ENCODE measurements at regions not wholly inside any gene's neighbourhood (a gene's known extent, or its start where the extent isn't known, plus 50 kb on each side); places are given as distances from the start of the nearest gene placed in this dataset.

DNA sequence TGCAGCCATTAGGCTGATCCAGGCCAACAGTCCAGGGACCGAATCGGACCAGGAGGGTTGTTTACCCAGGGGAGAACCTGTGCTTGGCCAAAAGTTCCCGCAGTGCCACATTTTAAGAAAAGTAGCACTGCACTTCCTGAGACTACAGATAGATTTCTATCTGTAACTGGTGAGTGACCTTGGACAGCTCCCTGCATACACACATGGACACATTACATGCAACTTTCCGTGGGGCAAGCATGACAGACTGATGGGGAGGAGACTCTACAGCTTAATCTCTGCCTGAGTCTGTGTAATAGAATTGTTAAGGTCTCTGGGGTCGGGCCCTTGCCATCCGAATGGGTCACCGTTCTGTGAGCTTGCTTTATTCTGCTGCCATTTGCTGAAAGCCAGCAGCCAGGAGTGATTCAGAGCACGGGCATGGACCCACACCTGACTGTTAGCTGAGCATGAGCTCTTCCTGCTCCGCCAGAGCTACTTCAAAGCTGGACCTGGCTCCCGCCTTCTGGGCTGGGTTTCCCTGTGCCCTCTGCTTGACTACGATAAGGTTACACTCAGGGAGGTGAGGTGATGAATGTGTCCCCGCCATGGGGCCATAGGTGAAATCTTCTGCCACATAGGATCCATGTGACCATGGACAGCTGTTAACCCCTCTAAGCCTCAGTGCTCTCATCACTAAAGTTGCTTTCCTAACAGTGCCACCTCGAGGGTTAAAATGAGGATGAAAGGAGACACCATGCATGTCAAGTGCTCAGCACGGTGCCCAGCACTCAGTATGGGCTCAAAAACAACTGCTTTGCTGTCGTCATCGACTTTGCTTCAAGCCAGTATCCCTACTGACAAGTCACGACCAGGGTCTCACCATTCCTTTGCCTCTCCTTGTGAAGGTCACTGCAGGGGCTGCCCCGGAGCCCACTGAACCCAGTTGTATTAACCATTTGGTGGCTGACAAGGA lies 200.0 kb downstream of the MELK start:
- CTCF ChIA-PET, result no interaction called here
- ATAC-seq (ENCODE audit: low read depth), result no peak

GRCh38 chr9:36778682-36779081 lies 206.0 kb downstream of the MELK start:
- H3K9ac ChIP-seq (ENCODE audit: low read length), result no peak overlapping the region
- intact Hi-C loops (cut with micrococcal nuclease), result no loop called here
- no peak overlapping the region for H3K4me2 ChIP-seq (replicated peaks; ENCODE audit: low read depth, low read length, poor library complexity, severe bottlenecking)
- no peaks in the 10 kb centered on the region for H3K79me2 ChIP-seq (ENCODE audit: control insufficient read depth, insufficient read depth, low read length)
- ATAC-seq (ENCODE audit: low read depth) (no peak), DNase-seq (no peak)
- H3K4me1 ChIP-seq (ENCODE audit: control insufficient read depth in 2 of 2, insufficient read depth in 2 of 2, low read length in 2 of 2), result no peaks in the 10 kb centered on the region
- ChIA-PET POLR2A (no interaction called here), CTCF (no interaction called here)
- H3K4me3 Mint-ChIP-seq, result no peak overlapping the region
- H3K4me3 ChIP-seq (ENCODE audit: control extremely low read depth in 1 of 5, extremely low read depth in 1 of 5, insufficient read depth in 1 of 5, low read depth in 2 of 5, low read length in 4 of 5), result no peak overlapping the region
- no peak overlapping the region for H3K27ac ChIP-seq (ENCODE audit: low read length in 2 of 2)
- no peaks in the 10 kb centered on the region for H3K36me3 ChIP-seq (replicated peaks in 1 of 2; ENCODE audit: control extremely low read depth in 1 of 2, control insufficient read depth in 1 of 2, extremely low read depth in 1 of 2, insufficient read depth in 2 of 2, low read length in 1 of 2)
- no peaks in the 10 kb centered on the region for H4K20me1 ChIP-seq (ENCODE audit: control insufficient read depth, insufficient read depth, low read length, poor library complexity, severe bottlenecking)
- no peak overlapping the region for H3K27ac Mint-ChIP-seq
- H3K9me3 Mint-ChIP-seq (ENCODE audit: insufficient read depth), result no peaks in the 10 kb centered on the region
- 100% methylated on average over 2 of the region's 3 CpGs for WGBS (ENCODE audit: insufficient coverage)
- no peaks in the 10 kb centered on the region for H3K9me3 ChIP-seq (ENCODE audit: control extremely low read depth in 1 of 3, control insufficient read depth in 2 of 3, insufficient read depth in 1 of 3, low read length in 2 of 3)
- peaks cover 64% of the 10 kb centered on the region for H3K27me3 Mint-ChIP-seq
- H3K27me3 ChIP-seq (replicated peaks in 1 of 4; ENCODE audit: control extremely low read depth in 1 of 4, control insufficient read depth in 3 of 4, insufficient read depth in 4 of 4, low read length in 3 of 4), result peaks cover 0 to 26% (median 3%) of the 10 kb centered on the region in 4 experiments
- no peak overlapping the region for H2AFZ ChIP-seq (ENCODE audit: insufficient read depth, low read depth, low read length, poor library complexity, severe bottlenecking)
- TF ChIP-seq, protein P1, sequence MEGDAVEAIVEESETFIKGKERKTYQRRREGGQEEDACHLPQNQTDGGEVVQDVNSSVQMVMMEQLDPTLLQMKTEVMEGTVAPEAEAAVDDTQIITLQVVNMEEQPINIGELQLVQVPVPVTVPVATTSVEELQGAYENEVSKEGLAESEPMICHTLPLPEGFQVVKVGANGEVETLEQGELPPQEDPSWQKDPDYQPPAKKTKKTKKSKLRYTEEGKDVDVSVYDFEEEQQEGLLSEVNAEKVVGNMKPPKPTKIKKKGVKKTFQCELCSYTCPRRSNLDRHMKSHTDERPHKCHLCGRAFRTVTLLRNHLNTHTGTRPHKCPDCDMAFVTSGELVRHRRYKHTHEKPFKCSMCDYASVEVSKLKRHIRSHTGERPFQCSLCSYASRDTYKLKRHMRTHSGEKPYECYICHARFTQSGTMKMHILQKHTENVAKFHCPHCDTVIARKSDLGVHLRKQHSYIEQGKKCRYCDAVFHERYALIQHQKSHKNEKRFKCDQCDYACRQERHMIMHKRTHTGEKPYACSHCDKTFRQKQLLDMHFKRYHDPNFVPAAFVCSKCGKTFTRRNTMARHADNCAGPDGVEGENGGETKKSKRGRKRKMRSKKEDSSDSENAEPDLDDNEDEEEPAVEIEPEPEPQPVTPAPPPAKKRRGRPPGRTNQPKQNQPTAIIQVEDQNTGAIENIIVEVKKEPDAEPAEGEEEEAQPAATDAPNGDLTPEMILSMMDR (IDR thresholded peaks at IDR 0.05), result no peak
- no peak for TF ChIP-seq EZH2 (IDR thresholded peaks at IDR 0.05; ENCODE audit: borderline replicate concordance, insufficient read depth, low read depth, low read length, poor library complexity, severe bottlenecking)
- no peaks in the 10 kb centered on the region for H3K4me1 Mint-ChIP-seq

More for the DNA sequence above, 200.0 kb downstream of the MELK start:
- H4K20me1 ChIP-seq (ENCODE audit: control insufficient read depth, insufficient read depth, low read length, poor library complexity, severe bottlenecking), result no peaks in the 10 kb centered on the region
- TF ChIP-seq, protein P1 (IDR thresholded peaks at IDR 0.05), result no peak
- TF ChIP-seq EZH2 (IDR thresholded peaks at IDR 0.05; ENCODE audit: borderline replicate concordance, insufficient read depth, low read depth, low read length, poor library complexity, severe bottlenecking), result no peak
- no peak overlapping the region for H3K4me2 ChIP-seq (replicated peaks; ENCODE audit: low read depth, low read length, poor library complexity, severe bottlenecking)
- WGBS (ENCODE audit: insufficient coverage), result 50% methylated on average over 18 of the region's 18 CpGs
- POLR2A ChIA-PET, result no interaction called here
- H3K4me1 ChIP-seq (ENCODE audit: control insufficient read depth in 2 of 2, insufficient read depth in 2 of 2, low read length in 2 of 2), result no peaks in the 10 kb centered on the region
- DNase-seq, result no peak
- intact Hi-C loops (cut with micrococcal nuclease), result no loop called here
- H3K9ac ChIP-seq (ENCODE audit: low read length), result no peak overlapping the region
- Mint-ChIP-seq H3K9me3 (ENCODE audit: insufficient read depth) (no peaks in the 10 kb centered on the region), H3K4me1 (no peaks in the 10 kb centered on the region), H3K27me3 (peaks cover 55% of the 10 kb centered on the region), H3K4me3 (no peak overlapping the region), H3K27ac (no peak overlapping the region)
- H2AFZ ChIP-seq (ENCODE audit: insufficient read depth, low read depth, low read length, poor library complexity, severe bottlenecking), result no peak overlapping the region
- H3K79me2 ChIP-seq (ENCODE audit: control insufficient read depth, insufficient read depth, low read length), result no peaks in the 10 kb centered on the region
- H3K4me3 ChIP-seq (ENCODE audit: control extremely low read depth in 1 of 5, extremely low read depth in 1 of 5, insufficient read depth in 1 of 5, low read depth in 2 of 5, low read length in 4 of 5), result no peak overlapping the region
- H3K27me3 ChIP-seq (replicated peaks in 1 of 4; ENCODE audit: control extremely low read depth in 1 of 4, control insufficient read depth in 3 of 4, insufficient read depth in 4 of 4, low read length in 3 of 4), result peaks cover 0 to 13% (median 4%) of the 10 kb centered on the region in 4 experiments
- H3K9me3 ChIP-seq (ENCODE audit: control extremely low read depth in 1 of 3, control insufficient read depth in 2 of 3, insufficient read depth in 1 of 3, low read length in 2 of 3), result no peaks in the 10 kb centered on the region
- H3K27ac ChIP-seq (ENCODE audit: low read length in 2 of 2), result no peak overlapping the region
- H3K36me3 ChIP-seq (replicated peaks in 1 of 2; ENCODE audit: control extremely low read depth in 1 of 2, control insufficient read depth in 1 of 2, extremely low read depth in 1 of 2, insufficient read depth in 2 of 2, low read length in 1 of 2), result no peaks in the 10 kb centered on the region
